Heart left ventricle (tissue), 16 donors: ENCODE measurements at regions not wholly inside any gene's neighbourhood (a gene's known extent, or its start where the extent isn't known, plus 50 kb on each side); places are given as distances from the start of the nearest gene placed in this dataset.
"Not testable (repeated sequence)": the region's sequence is repeated elsewhere in the genome, so short reads cannot be mapped to it uniquely, and the experiment has no call there.

ENCODE experiments used
- ATAC-seq, 4 donors: fragments of 200-7000 bp; cut with Tn5 transposase; one replicate each; pipeline ENCODE4 v1.9.1; 2020 to 2022; ENCODE audit warnings: moderate library complexity in 4 of 4, mild to moderate bottlenecking in 3 of 4, moderate number of reproducible peaks in 1 of 4
- DNase-seq, 5 donors: peaks; one replicate each; pipeline ENCODE4 v3.0.0-alpha.2; 2020
- H3K27ac ChIP-seq, 12 donors: fragments of 200-600 bp; sonication (generic) in 4 of 12; one replicate each; pipeline versions ENCODE4 v1.5.0 to v1.8.0; 2016 to 2022; ENCODE audit warnings: mild to moderate bottlenecking in 2 of 12
- H3K27me3 ChIP-seq, 9 donors: fragments of 200-600 bp; sonication (generic) in 2 of 9; one replicate each; pipeline versions ENCODE4 v1.5.1 to v1.8.0; 2016 to 2022; ENCODE audit warnings: mild to moderate bottlenecking in 3 of 9
- H3K36me3 ChIP-seq, 9 donors: fragments of 200-600 bp; sonication (generic) in 2 of 9; one replicate each; pipeline versions ENCODE4 v1.5.0 to v1.8.0; 2018 to 2022; ENCODE audit warnings: mild to moderate bottlenecking in 2 of 9
- H3K4me1 ChIP-seq, 12 donors: fragments of 200-600 bp; sonication (generic) in 4 of 12; one replicate each; pipeline versions ENCODE4 v1.5.0 to v1.8.0; 2016 to 2022; ENCODE audit warnings: mild to moderate bottlenecking in 3 of 12
- H3K4me3 ChIP-seq, 12 donors: fragments of 200-600 bp; sonication (generic) in 4 of 12; one replicate each; pipeline versions ENCODE4 v1.5.0 to v1.8.0; 2017 to 2022; ENCODE audit warnings: mild to moderate bottlenecking in 9 of 12, moderate library complexity in 4 of 12
- H3K9me3 ChIP-seq, 12 donors: fragments of 200-600 bp; sonication (generic) in 4 of 12; one replicate each; pipeline versions ENCODE4 v1.5.0 to v1.8.0; 2016 to 2022; ENCODE audit warnings: mild to moderate bottlenecking in 1 of 12
- POLR2A ChIP-seq, 2 donors: fragments of 450-650 bp; IDR thresholded peaks; one replicate each; pipeline ENCODE4 v1.6.1; 2017; ENCODE audit warnings: antibody characterized with exemption in 2 of 2, mild to moderate bottlenecking in 2 of 2, moderate library complexity in 2 of 2
- WGBS, 4 donors: extraction: QIAGEN DNeasy Blood & Tissue Kit in 2 of 4; methylation state at CpG; one replicate each; pipeline versions ENCODE4 v1.1.5 to v1.1.7; 2013 to 2018; 5-methylcytosine and 5-hydroxymethylcytosine counted together
- intact Hi-C, 10 donors: fragments of 100-400 bp; cut with DNase I; formaldehyde crosslinking; loops; one replicate each; pipeline versions ENCODE4 v1.11.1 to v1.14.2; 2022
- TF ChIP-seq, protein P1 (sequence below), 12 donors: fragments of 200-600 bp; sonication (generic) in 4 of 12; IDR thresholded peaks; one replicate each; pipeline versions ENCODE4 v1.5.0 to v1.8.0; 2018 to 2022; ENCODE audit warnings: antibody characterized with exemption in 12 of 12, mild to moderate bottlenecking in 5 of 12
- donor health status: ischemic (EF 13 %, LVEDD 7.1; RV severe dilation, severe dysfunction).
- donor health status: healthy with polysubstance abuse.
- donor health status: DM: no; HTN: yes; CAD: no.
- donor health status: DM: no; HTN: no; CAD: no.
- donor health status: ischemic (EF 25% LVEDD 6.9; RV normal size, moderate dysfunction).
- donor health status: ischemic (EF 25% LVEDD 5.7; RV mildly dilated, moderate dysfunction).
- donor health status: healthy.
- donor health status: DM: yes; HTN: yes; CAD: no.
- donor health status: ischemic (EF 35%, LVEDD 5.7; RV mildly dilated, moderate dysfunction).
- donor health status: nonischemic (EF 11% LVEDD 7.7; RV severe dilation, severe dysfunction).
- donor health status: DM: yes; HTN: yes; CAD: no.
- donor health status: PGD.
- donor health status: ischemic (EF 29% LVEDD 5.4; RV normal size, mild dysfunction).
- donor health status: nonischemic (EF 23%, LVEDD 6.1; RV moderate dilation, normal function).

DNA sequence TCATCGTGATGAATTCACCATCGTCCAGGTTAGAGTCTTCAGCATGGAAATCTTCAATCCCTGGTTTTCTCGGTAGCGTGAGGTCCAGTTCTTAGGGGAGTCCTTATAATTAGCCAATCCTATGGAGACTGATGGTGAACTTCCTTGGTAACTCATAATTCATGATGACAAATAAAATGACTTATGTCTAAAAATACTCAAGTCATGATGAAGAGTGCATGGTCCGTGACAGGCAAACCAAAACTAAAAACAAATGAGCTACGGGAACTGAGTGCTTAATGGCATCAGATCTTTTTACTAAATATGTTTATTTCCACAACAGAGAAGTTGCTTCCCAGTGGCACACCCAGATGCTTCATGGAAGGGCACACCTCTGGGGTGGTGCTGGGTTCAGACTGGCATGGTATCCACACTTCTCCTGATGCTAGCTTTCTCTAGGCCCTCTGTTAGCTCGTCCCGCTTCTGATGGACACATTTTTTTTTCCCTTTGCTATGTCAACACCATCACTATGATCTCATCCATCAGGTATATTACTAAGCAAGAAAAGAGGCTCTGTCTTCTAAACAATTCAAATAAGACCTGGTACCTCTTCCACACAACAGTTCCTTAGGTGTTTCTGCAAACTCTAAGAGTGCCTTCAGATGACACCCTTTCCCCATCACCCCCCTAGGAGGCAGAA lies 92.8 kb upstream of the NEDD4L start:
- WGBS, 4 donors, result 83 to 86% (median 85%) methylated on average over 8 of the region's 8 CpGs
- Histone ChIP-seq H3K4me3 (no peak overlapping the region), H3K27me3 (peaks cover 0 to 9% (median 0%) of the 10 kb centered on the region in 9 donors), H3K4me1 (no peaks in the 10 kb centered on the region), H3K9me3 (no peaks in the 10 kb centered on the region), H3K27ac (no peak overlapping the region), H3K36me3 (no peaks in the 10 kb centered on the region)
- TF ChIP-seq POLR2A (IDR thresholded peaks at IDR 0.05), result no peak
- TF ChIP-seq, protein P1, sequence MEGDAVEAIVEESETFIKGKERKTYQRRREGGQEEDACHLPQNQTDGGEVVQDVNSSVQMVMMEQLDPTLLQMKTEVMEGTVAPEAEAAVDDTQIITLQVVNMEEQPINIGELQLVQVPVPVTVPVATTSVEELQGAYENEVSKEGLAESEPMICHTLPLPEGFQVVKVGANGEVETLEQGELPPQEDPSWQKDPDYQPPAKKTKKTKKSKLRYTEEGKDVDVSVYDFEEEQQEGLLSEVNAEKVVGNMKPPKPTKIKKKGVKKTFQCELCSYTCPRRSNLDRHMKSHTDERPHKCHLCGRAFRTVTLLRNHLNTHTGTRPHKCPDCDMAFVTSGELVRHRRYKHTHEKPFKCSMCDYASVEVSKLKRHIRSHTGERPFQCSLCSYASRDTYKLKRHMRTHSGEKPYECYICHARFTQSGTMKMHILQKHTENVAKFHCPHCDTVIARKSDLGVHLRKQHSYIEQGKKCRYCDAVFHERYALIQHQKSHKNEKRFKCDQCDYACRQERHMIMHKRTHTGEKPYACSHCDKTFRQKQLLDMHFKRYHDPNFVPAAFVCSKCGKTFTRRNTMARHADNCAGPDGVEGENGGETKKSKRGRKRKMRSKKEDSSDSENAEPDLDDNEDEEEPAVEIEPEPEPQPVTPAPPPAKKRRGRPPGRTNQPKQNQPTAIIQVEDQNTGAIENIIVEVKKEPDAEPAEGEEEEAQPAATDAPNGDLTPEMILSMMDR (IDR thresholded peaks at IDR 0.05), result no peak
- ATAC-seq (no peak), DNase-seq (no peak)
- intact Hi-C loops, result no loop called here

GRCh38 chr18:57950542-57950941 lies 93.5 kb upstream of the NEDD4L start:
- Histone ChIP-seq H3K27me3 (peaks cover 0 to 9% (median 0%) of the 10 kb centered on the region in 9 donors), H3K36me3 (no peaks in the 10 kb centered on the region), H3K4me1 (no peaks in the 10 kb centered on the region), H3K27ac (no peak overlapping the region), H3K4me3 (no peak overlapping the region), H3K9me3 (no peaks in the 10 kb centered on the region)
- DNase-seq, result no peak
- 93 to 100% (median 96%) methylated on average over 2 of the region's 2 CpGs for WGBS, 4 donors
- intact Hi-C loops, result no loop called here
- TF ChIP-seq POLR2A (IDR thresholded peaks at IDR 0.05), result no peak
- TF ChIP-seq, protein P1 (IDR thresholded peaks at IDR 0.05), result no peak
- ATAC-seq, result no peak

GRCh38 chr18:57949335-57949734 lies 94.7 kb upstream of the NEDD4L start:
- WGBS, 4 donors, result 90 to 95% (median 94%) methylated on average over 7 of the region's 7 CpGs
- H3K9me3 ChIP-seq, intact Hi-C loops, H3K27me3 ChIP-seq, ATAC-seq, H3K36me3 ChIP-seq, H3K4me1 ChIP-seq, H3K27ac ChIP-seq, H3K4me3 ChIP-seq, DNase-seq: not testable (repeated sequence)

GRCh38 chr18:57947117-57947516 lies 96.9 kb upstream of the NEDD4L start:
- no peak for TF ChIP-seq POLR2A (IDR thresholded peaks at IDR 0.05)
- TF ChIP-seq, protein P1 (IDR thresholded peaks at IDR 0.05), result no peak
- H3K27ac ChIP-seq, result no peak overlapping the region
- intact Hi-C loops, result no loop called here
- ATAC-seq (no peak), DNase-seq (no peak)
- H3K36me3 ChIP-seq, result no peaks in the 10 kb centered on the region
- WGBS, 4 donors, result 88 to 96% (median 91%) methylated on average over 3 of the region's 3 CpGs
- H3K4me1 ChIP-seq, result no peaks in the 10 kb centered on the region
- no peak overlapping the region for H3K4me3 ChIP-seq
- H3K9me3 ChIP-seq, result no peaks in the 10 kb centered on the region
- peaks cover 0 to 6% (median 0%) of the 10 kb centered on the region in 9 donors for H3K27me3 ChIP-seq

- Histone ChIP-seq H3K27ac (no peak overlapping the region), H3K9me3 (no peaks in the 10 kb centered on the region), H3K4me3 (no peak overlapping the region), H3K4me1 (no peaks in the 10 kb centered on the region), H3K27me3 (peaks cover 0 to 9% (median 0%) of the 10 kb centered on the region in 9 donors), H3K36me3 (no peaks in the 10 kb centered on the region)
- intact Hi-C loops, result no loop called here
- ATAC-seq (no peak), DNase-seq (no peak)
- WGBS, 4 donors, result 72 to 86% (median 77%) methylated on average over 1 of the region's 1 CpG
- TF ChIP-seq POLR2A (IDR thresholded peaks at IDR 0.05), result no peak
- TF ChIP-seq, protein P1 (IDR thresholded peaks at IDR 0.05), result no peak
These were observed 100.3 kb upstream of the NEDD4L start for GRCh38 chr18:57943723-57944122.
